Muscle of arm (tissue), 1 donor: ENCODE measurements at regions not wholly inside any gene's neighbourhood (a gene's known extent, or its start where the extent isn't known, plus 50 kb on each side); places are given as distances from the start of the nearest gene placed in this dataset.
"Not testable (repeated sequence)": the region's sequence is repeated elsewhere in the genome, so short reads cannot be mapped to it uniquely, and the experiment has no call there.

Source experiments
- DNase-seq: peaks from one replicate; pipeline ENCODE4 v3.0.0-alpha.2; 2013

- no peak for DNase-seq
Measured at GRCh38 chr2:160726046-160726445, 232.4 kb upstream of the RBMS1 start.

GRCh38 chr2:160730296-160730995, 236.8 kb upstream of the RBMS1 start:
- no peak for DNase-seq

- no peak for DNase-seq
Measured at GRCh38 chr2:160731415-160731814, 237.8 kb upstream of the RBMS1 start.

GRCh38 chr2:160731856-160732255, 238.2 kb upstream of the RBMS1 start:
- no peak for DNase-seq

GRCh38 chr2:160735696-160736095, 242.1 kb upstream of the RBMS1 start:
- DNase-seq: no peak

GRCh38 chr2:160736148-160737028, 242.8 kb upstream of the RBMS1 start:
- DNase-seq: no peak

GRCh38 chr2:160737247-160737646, 243.6 kb upstream of the RBMS1 start:
- DNase-seq: no peak

GRCh38 chr2:160741271-160741670, 247.7 kb upstream of the RBMS1 start:
- no peak for DNase-seq

- DNase-seq: no peak
Measured at GRCh38 chr2:160741815-160742214, 248.2 kb upstream of the RBMS1 start.

GRCh38 chr2:160742667-160743066, 249.1 kb upstream of the RBMS1 start:
- DNase-seq: no peak

- DNase-seq: no peak
Measured at GRCh38 chr2:160747501-160748170, 254.0 kb upstream of the RBMS1 start.

GRCh38 chr2:160751021-160751420, 257.4 kb upstream of the RBMS1 start:
- DNase-seq: no peak

- no peak for DNase-seq
Measured at GRCh38 chr2:160752475-160753330, 259.1 kb upstream of the RBMS1 start.

- no peak for DNase-seq
Measured at GRCh38 chr2:160753331-160753654, 259.7 kb upstream of the RBMS1 start.

GRCh38 chr2:160753960-160754359, 260.4 kb upstream of the RBMS1 start:
- no peak for DNase-seq

- no peak for DNase-seq
Measured at GRCh38 chr2:160756481-160756880, 262.9 kb upstream of the RBMS1 start.

GRCh38 chr2:160762493-160763128, 269.0 kb upstream of the RBMS1 start:
- DNase-seq: not testable (repeated sequence)

- no peak for DNase-seq
Measured at GRCh38 chr2:160783474-160783873, 289.9 kb upstream of the RBMS1 start.

GRCh38 chr2:160784034-160784433, 290.4 kb upstream of the RBMS1 start:
- DNase-seq: no peak

- no peak for DNase-seq
Measured at GRCh38 chr2:160790738-160791137, 297.1 kb upstream of the RBMS1 start.

GRCh38 chr2:160791884-160792283, 298.3 kb upstream of the RBMS1 start:
- DNase-seq: no peak
